GM12865 (cell line): ENCODE measurements at regions not wholly inside any gene's neighbourhood (a gene's known extent, or its start where the extent isn't known, plus 50 kb on each side); places are given as distances from the start of the nearest gene placed in this dataset.

Experiments used
- DNase-seq: peaks from one replicate; pipeline ENCODE4 v3.0.0; 2010; ENCODE audit warnings: low read depth
- H3K4me3 ChIP-seq: 2 replicates; pipeline ENCODE4 v1.5.1; 2011; ENCODE audit warnings: mild to moderate bottlenecking, low read depth, low read length, control low read depth
- TF ChIP-seq, protein P1 (sequence below): IDR thresholded peaks from 2 replicates; pipeline ENCODE4 v1.5.1; 2011; ENCODE audit warnings: low read length, control low read depth, low read depth, inconsistent platforms; ENCODE audit not compliant: insufficient read depth; ENCODE audit errors: missing control alignments

- TF ChIP-seq, protein P1, sequence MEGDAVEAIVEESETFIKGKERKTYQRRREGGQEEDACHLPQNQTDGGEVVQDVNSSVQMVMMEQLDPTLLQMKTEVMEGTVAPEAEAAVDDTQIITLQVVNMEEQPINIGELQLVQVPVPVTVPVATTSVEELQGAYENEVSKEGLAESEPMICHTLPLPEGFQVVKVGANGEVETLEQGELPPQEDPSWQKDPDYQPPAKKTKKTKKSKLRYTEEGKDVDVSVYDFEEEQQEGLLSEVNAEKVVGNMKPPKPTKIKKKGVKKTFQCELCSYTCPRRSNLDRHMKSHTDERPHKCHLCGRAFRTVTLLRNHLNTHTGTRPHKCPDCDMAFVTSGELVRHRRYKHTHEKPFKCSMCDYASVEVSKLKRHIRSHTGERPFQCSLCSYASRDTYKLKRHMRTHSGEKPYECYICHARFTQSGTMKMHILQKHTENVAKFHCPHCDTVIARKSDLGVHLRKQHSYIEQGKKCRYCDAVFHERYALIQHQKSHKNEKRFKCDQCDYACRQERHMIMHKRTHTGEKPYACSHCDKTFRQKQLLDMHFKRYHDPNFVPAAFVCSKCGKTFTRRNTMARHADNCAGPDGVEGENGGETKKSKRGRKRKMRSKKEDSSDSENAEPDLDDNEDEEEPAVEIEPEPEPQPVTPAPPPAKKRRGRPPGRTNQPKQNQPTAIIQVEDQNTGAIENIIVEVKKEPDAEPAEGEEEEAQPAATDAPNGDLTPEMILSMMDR: no peak
- no peak for DNase-seq
- H3K4me3 ChIP-seq: no peak overlapping the region
Measured at GRCh38 chr7:42338916-42339540, 102.0 kb upstream of the GLI3 start.

GRCh38 chr7:42338231-42338915, 101.4 kb upstream of the GLI3 start:
- no peak overlapping the region for H3K4me3 ChIP-seq
- DNase-seq: no peak
- TF ChIP-seq, protein P1: no peak

GRCh38 chr7:42337225-42337905, 100.4 kb upstream of the GLI3 start:
- TF ChIP-seq, protein P1: no peak
- no peak for DNase-seq
- H3K4me3 ChIP-seq: no peak overlapping the region

DNA sequence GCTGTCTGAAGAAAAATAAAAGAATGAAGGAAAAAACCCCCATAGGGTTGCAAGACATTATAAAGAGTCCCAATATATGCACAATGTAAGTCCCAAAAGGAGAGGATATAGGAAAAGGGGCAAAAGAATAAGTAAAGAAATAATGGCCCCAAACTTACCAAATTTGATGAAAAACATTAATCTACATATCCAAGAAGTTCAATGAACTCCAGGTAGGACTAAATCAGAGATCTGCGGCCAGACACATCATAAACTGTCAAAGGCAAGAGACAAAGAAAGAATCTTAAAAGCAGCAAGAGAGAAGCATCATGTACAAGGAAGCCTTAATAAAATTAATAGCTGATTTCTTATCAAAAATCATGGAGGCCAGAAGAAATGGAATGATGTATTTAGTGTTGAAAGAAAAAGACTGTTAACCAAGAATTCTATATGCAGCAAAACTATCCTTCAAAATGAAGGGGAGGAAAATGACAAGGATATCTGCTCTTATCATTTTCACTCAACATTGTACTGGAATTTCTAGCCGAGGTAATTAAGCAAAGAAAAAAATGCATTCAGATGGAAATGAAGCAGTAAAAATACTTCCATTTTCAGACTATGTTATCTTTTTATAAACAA, 95.7 kb upstream of the GLI3 start:
- DNase-seq: no peak
- TF ChIP-seq, protein P1: no peak
- no peak overlapping the region for H3K4me3 ChIP-seq

- DNase-seq: no peak
- TF ChIP-seq, protein P1: no peak
Measured at GRCh38 chr7:42319631-42320030, 82.6 kb upstream of the GLI3 start.

DNA sequence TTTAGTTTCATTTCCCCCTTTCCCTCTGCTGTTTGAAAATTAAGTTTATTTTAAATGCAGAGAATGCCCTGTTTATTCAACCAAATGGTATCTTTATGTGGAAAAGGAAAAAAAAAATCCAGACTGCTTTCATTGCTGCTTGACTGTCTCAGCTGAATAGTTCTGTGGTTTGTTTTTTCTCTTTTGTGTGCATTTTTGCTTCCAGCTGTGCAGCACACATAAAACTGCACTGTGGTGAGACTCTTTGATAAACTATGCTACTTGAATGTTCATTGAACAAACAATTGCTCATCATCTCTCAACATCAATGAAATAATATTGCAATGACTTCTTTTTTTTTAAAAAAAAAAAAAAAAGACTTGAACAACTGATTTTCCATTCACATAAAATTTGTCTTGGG, 78.6 kb upstream of the GLI3 start:
- TF ChIP-seq, protein P1: no peak
- H3K4me3 ChIP-seq: no peak overlapping the region
- DNase-seq: no peak

More at GRCh38 chr7:42319631-42320030, 82.6 kb upstream of the GLI3 start:
- no peak overlapping the region for H3K4me3 ChIP-seq
